AG08395 (cell line): ENCODE measurements at regions not wholly inside any gene's neighbourhood (a gene's known extent, or its start where the extent isn't known, plus 50 kb on each side); places are given as distances from the start of the nearest gene placed in this dataset.

Experiments used
- DNase-seq: peaks from one replicate; pipeline ENCODE4 v3.0.0; 2012; ENCODE audit warnings: mixed read lengths, low spot score

DNA sequence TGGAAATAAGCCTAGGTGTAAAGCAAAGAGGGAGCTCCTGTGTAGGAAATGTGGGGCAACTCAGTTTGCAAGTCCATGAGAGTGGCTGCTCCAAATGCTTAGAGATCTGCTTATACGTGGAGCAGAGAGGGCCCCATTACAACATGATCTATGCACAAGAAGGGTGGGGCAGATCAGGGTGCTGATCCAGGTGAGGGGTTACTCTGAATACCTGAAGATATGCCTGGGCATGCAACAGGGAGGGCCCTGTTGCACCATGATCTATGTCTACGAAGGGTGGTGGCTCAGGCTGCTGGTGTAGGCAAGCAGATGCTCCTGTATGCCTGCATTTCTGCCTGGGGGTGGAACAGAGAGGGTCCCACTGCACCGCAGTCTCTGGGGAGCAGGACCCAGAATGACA, 1121.2 kb downstream of the RAPGEF2 start:
- DNase-seq, result no peak

GRCh38 chr4:160233141-160233540, 1130.3 kb downstream of the RAPGEF2 start:
- DNase-seq, result no peak

DNA sequence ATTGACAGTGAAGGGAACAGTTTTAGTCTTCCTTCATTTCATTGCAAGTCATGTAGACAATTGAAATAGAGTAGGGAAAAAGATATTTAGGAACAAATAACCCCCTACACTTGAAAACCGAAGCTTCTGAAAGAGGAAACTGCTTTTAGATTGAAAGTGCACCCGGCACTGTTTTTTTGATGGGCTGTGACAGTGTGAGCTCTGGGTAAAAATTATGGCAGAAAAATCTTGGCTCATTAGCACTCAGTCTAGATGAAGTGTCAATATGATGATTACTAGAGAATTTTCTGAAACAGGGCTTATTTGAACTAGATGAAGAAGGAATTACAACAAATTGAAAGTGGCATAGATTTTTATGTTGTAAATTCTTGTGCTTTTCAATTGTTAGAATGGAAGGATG, 1132.4 kb downstream of the RAPGEF2 start:
- DNase-seq, result no peak

GRCh38 chr4:160235771-160236170, 1132.9 kb downstream of the RAPGEF2 start:
- DNase-seq, result no peak

- DNase-seq, result no peak
Observed at GRCh38 chr4:160238790-160239189, 1135.9 kb downstream of the RAPGEF2 start.

- no peak for DNase-seq
Observed at GRCh38 chr4:160247091-160247656, 1144.3 kb downstream of the RAPGEF2 start.

- DNase-seq, result no peak
Observed at GRCh38 chr4:160251522-160252170, 1148.8 kb downstream of the RAPGEF2 start.

DNA sequence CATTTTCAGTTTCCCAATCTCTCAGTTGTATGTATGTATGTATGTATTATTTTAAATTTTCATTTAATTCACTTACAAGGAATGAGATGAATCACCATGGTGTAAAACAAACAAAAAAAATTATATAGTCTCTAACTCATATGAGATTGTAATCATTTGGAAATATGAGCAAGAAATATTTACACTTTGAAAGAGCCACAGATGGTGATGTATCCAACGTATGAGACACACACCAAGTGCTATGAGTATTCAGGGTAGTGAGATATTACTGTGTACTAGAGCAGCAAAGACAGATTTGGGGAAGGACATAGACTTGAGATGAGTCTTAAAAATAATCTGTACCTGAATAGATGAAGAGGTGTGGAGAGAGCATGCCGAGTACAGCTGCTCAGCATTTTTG, 1154.4 kb downstream of the RAPGEF2 start:
- DNase-seq, result no peak

DNA sequence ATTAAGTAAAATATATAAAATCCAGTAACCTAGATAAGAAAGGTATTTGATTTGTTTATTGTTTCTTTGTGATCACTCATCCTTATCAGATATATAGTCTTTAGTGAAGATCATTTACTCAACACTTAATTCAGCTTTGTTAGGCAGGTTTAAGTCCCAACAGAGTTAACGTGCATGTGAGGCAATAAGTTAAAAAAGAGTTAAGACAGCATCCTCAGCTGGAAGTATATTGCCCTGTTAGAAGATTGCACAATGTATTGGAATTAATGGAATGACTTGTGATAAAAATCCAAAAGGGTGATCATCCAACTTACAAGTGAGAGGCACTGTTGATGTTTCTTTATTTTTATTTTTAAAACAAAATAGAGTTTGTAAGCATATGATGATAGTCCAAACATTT, 1162.1 kb downstream of the RAPGEF2 start:
- no peak for DNase-seq

DNA sequence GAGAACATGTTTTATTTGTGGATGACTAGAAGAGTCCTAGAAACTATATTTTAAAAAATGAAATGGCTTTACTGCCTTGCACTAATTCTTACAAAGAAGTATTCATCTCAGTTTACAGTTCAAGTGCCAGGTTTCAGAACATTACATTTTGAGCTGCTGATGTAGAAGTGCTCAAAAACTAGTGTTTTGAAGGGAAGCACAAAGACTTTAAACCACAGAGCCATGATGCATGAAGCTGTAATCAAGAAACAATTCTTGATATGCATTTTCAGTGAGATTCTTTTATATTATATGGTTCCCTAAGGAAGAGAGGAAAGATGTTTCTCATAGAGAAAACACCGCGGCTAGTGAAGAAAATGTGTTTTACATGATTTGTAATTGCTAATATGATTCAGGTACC, 1163.0 kb downstream of the RAPGEF2 start:
- DNase-seq, result no peak

DNA sequence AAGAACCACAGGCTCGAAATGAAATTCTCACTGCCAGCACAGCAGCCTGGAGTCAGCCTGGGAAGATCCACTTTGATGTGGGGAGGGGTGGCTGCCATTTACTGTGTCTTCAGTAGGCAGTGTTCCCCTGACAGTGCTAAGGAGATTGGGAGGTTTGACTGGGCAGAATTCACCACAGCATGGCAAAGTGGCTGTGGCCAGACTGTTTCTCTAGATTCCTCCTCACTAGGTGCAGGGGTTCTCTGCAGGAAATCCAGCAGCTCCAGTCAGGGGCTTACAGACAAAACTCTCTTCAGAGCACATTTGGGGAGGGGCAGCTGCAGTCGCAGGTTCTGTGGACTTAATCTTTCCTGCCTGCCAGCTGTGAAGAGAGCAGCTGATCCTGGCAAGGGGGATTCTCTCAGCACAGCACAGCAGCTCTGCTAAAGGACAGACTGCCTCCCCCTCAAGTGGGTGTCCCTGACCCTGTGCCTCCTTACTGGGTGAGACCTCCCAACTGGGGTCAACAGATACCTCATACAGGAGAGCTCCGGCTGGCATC, 1174.0 kb downstream of the RAPGEF2 start:
- DNase-seq, result no peak

- no peak for DNase-seq
Observed at GRCh38 chr4:160283081-160283480, 1180.2 kb downstream of the RAPGEF2 start.

DNA sequence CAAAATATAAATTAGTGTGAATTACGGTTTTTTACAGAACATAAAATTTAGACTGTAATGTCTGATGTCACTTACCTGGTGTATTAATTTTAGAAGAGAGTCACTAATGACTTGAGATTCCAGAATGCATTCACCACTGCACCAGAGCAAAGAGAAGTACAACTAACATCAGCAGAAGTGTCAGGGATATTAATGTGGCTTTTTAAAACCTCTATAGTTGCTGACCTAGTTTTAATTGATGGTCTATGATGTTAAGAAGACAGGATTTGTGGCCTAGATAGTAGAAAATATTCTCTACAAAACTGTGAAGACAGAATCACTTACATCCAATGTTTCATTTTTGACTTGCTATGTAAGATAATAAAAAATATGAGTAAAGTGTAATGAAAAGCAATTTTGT, 1181.6 kb downstream of the RAPGEF2 start:
- DNase-seq, result no peak

DNA sequence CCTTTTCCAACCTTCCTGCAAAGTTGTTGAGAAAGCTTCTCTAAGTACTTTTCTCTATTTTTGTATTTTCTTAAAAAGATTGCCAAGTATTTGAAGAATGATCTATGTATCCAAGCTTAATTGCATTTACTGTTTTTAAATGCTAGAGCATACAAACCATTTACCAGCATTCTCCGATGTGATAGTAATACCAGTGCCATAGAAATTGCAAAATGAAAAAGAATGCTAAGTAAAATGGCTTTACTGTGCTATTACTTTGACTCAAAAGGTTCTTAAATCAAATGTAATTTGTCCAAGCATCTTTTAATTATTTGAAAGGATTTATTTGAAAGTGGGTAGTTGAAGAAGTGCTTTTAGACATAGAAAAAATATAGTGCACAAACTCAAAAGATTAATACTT, 1183.2 kb downstream of the RAPGEF2 start:
- DNase-seq, result no peak

GRCh38 chr4:160296476-160296875, 1193.6 kb downstream of the RAPGEF2 start:
- no peak for DNase-seq

- no peak for DNase-seq
Observed at GRCh38 chr4:160299177-160299576, 1196.3 kb downstream of the RAPGEF2 start.

DNA sequence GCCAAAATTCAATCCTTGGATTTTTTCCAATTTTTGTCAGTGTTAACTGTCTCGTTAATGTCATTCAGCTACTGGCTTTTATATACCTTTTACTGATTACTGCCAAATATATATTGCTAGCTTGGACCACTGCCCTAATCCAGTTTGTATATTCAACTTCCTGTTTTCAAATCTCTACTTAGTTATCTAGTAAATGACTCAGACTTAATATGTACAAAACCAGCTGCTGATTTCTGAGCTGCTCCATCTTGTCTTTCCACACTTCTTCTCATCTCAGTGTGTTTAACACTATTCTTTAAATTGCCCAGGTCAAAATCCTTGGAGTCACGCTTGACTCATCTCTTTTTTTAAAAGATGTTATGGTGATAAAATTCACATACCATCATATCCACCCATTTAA, 1196.7 kb downstream of the RAPGEF2 start:
- no peak for DNase-seq

GRCh38 chr4:160316036-160316435, 1213.2 kb downstream of the RAPGEF2 start:
- DNase-seq, result no peak

DNA sequence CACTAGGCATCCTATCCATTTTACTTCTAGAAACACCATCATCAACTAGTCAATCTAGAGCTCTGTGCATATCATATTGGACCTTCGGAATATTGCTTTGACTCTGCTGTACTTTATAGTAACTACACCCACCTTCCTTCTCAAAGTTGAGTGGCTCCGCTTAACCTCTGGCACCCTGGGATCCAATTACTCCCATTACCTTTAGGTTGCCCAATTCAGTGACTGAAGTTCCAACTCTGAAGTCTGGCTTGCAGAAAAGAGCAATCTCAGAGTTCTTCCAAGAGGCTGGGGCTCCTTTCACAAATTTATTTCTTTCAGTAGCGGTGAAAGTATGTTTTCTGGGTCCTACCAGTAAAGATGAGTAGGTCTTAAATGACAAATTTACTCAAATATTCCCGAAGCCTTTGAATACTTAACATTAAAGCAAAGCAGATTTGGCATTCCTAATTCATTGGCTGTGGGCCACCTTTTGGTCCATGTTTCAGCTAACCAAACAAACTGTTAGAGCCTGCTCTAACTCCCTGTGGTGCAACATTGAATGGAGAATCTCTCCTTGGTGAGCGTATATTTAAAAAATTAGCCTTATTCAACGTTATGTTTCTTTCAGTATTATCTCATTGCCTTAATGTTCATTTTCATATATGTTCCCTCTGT, 1215.8 kb downstream of the RAPGEF2 start:
- no peak for DNase-seq

GRCh38 chr4:160319221-160319867, 1216.5 kb downstream of the RAPGEF2 start:
- no peak for DNase-seq

DNA sequence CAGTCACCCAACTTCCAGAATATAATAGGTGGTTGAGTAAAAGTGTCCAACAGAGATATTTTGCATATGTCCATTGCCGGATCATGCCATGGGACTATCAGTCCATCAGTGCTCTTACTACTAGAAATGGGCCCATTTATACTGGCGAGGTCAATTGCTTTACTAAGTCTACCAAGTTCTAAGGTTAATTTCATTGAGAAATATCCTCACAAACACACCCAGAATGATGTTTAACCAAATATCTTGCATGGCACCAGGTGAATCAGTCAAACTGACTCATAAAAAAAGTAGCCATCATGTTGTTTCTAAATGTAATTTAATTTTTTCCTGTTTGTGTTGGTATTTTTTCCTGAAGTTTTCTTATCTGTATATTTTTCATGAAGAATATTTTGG, 1217.0 kb downstream of the RAPGEF2 start:
- no peak for DNase-seq

GRCh38 chr4:160326110-160326509, 1223.2 kb downstream of the RAPGEF2 start:
- no peak for DNase-seq

- DNase-seq, result no peak
Observed at GRCh38 chr4:160347197-160347596, 1244.3 kb downstream of the RAPGEF2 start.
